Lower leg skin (tissue), 4 donors: ENCODE measurements at regions not wholly inside any gene's neighbourhood (a gene's known extent, or its start where the extent isn't known, plus 50 kb on each side); places are given as distances from the start of the nearest gene placed in this dataset.

Experiments used
- DNase-seq, 2 donors: peaks; one replicate each; pipeline ENCODE4 v3.0.0-alpha.2; 2019; ENCODE audit warnings: low spot score in 2 of 2
- H3K4me3 ChIP-seq: fragments of 200-600 bp; sonication (generic); 2 replicates; pipeline ENCODE4 v1.5.1; 2017; ENCODE audit warnings: mild to moderate bottlenecking, low read depth; ENCODE audit not compliant: poor library complexity, severe bottlenecking
- POLR2A ChIP-seq, 2 donors: fragments of 450-650 bp; IDR thresholded peaks; one replicate each; pipeline ENCODE4 v1.6.1; 2016 to 2017; ENCODE audit warnings: antibody characterized with exemption in 2 of 2, mild to moderate bottlenecking in 1 of 2, moderate library complexity in 1 of 2
- WGBS, 2 donors: methylation state at CpG; one replicate each; pipeline ENCODE4 v1.1.5; 2018; 5-methylcytosine and 5-hydroxymethylcytosine counted together
- intact Hi-C: fragments of 100-400 bp; cut with DNase I; formaldehyde crosslinking; loops from one replicate; pipeline ENCODE4 v1.15.0; 2023; ENCODE audit warnings: low total_unique reads
- TF ChIP-seq, protein P1 (sequence below), 3 donors: fragments of 450-650 bp; IDR thresholded peaks; one replicate each; pipeline ENCODE4 v1.5.1; 2016; ENCODE audit warnings: antibody characterized with exemption in 3 of 3, mild to moderate bottlenecking in 3 of 3, moderate library complexity in 2 of 3

DNA sequence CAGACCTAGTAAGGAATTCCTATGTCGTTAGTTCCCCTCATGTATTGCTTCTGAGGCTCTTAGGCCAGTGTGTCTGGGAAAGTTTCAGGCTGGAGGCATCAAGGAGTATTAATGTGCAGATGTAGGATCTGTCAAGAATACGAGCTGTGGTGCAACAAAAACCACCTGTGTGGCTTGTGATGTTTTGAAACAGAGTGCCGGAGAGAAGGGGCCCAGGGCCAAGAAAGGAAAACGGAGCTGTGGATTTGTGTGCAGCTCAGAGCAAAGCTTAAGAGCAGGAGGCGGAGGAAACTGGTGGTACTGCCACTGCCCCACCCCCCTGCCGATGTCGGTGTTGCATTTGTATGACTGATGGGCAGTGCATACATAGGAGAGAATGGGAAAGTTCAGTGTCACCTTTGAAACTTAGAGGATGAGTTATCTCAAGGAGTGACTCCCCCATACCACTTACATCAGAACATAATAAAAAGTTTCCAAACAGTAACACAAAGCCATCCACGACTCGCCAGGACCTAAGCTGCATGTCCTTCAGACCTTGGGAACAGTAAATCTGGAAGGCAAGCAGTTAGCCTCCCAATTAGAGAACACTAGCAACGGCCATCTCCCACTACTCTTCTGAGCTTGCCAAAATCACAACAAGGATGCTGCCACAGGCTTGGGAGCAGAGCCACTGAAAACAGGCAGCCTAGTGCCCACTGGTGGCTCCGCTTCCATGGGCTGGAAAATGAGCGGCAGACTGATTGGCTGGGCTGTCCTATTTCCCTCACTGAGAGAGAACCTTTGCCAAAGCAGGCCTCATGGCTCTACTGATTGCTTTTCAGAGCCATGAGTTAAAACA is 152.7 kb upstream of the NT5C1B start:
- no peak overlapping the region for H3K4me3 ChIP-seq
- no peak for DNase-seq
- WGBS, 2 donors: 81% methylated on average over 12 of the region's 12 CpGs
- intact Hi-C loops: loop anchor here (10.0 kb wide), 2 partner anchors 217 to 1113 kb away; no protein-coding TSS in a partner anchor
- TF ChIP-seq, protein P1, sequence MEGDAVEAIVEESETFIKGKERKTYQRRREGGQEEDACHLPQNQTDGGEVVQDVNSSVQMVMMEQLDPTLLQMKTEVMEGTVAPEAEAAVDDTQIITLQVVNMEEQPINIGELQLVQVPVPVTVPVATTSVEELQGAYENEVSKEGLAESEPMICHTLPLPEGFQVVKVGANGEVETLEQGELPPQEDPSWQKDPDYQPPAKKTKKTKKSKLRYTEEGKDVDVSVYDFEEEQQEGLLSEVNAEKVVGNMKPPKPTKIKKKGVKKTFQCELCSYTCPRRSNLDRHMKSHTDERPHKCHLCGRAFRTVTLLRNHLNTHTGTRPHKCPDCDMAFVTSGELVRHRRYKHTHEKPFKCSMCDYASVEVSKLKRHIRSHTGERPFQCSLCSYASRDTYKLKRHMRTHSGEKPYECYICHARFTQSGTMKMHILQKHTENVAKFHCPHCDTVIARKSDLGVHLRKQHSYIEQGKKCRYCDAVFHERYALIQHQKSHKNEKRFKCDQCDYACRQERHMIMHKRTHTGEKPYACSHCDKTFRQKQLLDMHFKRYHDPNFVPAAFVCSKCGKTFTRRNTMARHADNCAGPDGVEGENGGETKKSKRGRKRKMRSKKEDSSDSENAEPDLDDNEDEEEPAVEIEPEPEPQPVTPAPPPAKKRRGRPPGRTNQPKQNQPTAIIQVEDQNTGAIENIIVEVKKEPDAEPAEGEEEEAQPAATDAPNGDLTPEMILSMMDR (IDR thresholded peaks at IDR 0.05): no peak
- no peak for TF ChIP-seq POLR2A (IDR thresholded peaks at IDR 0.05)

DNA sequence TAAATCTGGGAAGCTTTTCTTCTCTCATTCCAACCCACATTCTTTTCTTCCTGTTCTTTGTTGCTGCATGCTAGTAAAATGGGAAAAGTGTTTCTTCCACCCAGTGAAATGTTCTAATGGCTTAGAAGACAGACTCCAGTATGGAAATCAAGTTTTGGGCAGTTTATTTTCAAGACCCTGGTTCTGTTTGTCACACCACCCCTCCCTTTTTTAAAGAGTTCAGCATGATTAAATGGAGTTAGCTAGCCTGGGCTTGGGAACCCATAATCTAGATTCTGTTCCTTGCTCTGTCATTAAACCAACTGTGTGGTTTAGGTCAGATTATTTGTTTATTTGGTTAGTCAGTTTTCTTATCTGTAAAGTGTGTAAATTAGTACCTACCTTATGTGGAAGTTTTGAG is 151.8 kb upstream of the NT5C1B start:
- DNase-seq: no peak
- H3K4me3 ChIP-seq: no peak overlapping the region
- TF ChIP-seq, protein P1 (IDR thresholded peaks at IDR 0.05): no peak
- no peak for TF ChIP-seq POLR2A (IDR thresholded peaks at IDR 0.05)
- intact Hi-C loops: loop anchor here (10.0 kb wide), 2 partner anchors 216 to 1114 kb away; no protein-coding TSS in a partner anchor

DNA sequence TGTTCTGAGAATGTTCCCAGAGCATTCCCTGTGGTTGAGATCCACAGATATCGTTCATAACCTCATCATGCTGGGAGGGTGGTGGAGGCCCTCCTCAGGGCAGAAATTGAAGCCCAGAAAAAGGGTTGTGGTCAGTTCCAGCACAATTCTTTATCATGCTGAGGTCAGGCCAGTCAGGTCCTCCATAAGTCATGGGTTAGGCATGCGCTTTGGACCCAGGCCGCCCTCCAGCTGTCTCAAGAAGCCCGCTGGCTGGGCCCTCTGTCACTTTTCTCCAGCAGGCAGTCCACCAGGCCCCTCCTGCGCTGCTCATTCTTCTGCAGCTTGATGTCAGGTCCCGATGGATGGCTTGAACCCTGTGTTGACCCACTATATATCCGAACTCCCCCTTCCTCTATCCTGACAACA is 151.1 kb upstream of the NT5C1B start:
- no peak for DNase-seq
- intact Hi-C loops: loop anchor here (10.0 kb wide), 2 partner anchors 216 to 1114 kb away; no protein-coding TSS in a partner anchor

DNA sequence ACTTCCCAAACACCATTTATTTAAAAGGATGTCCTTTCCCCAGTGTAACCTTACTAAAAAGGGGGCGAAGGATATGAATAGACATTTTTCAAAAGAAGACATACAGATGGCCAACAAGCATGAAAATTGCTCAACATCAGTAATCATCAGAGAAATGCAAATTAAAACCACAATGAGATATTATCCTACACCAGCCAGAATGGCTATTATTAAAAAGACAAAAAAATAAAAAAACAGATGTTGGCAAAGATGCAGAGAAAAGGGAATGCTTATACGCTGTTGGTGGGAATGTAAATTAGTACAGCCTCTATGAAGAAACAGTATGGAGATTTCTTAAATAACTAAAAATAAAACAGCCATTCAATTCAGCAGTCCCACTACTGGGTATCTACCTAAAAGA is 142.3 kb upstream of the NT5C1B start:
- DNase-seq: no peak
- intact Hi-C loops: no loop called here
- WGBS, 2 donors: 86 to 91% methylated on average over 2 of the region's 2 CpGs
- no peak overlapping the region for H3K4me3 ChIP-seq
- TF ChIP-seq, protein P1 (IDR thresholded peaks at IDR 0.05): no peak
- TF ChIP-seq POLR2A (IDR thresholded peaks at IDR 0.05): no peak

More for the DNA sequence above, 151.1 kb upstream of the NT5C1B start:
- no peak for TF ChIP-seq POLR2A (IDR thresholded peaks at IDR 0.05)
- TF ChIP-seq, protein P1 (IDR thresholded peaks at IDR 0.05): no peak
- no peak overlapping the region for H3K4me3 ChIP-seq
- WGBS, 2 donors: 94 to 97% methylated on average over 7 of the region's 7 CpGs

DNA sequence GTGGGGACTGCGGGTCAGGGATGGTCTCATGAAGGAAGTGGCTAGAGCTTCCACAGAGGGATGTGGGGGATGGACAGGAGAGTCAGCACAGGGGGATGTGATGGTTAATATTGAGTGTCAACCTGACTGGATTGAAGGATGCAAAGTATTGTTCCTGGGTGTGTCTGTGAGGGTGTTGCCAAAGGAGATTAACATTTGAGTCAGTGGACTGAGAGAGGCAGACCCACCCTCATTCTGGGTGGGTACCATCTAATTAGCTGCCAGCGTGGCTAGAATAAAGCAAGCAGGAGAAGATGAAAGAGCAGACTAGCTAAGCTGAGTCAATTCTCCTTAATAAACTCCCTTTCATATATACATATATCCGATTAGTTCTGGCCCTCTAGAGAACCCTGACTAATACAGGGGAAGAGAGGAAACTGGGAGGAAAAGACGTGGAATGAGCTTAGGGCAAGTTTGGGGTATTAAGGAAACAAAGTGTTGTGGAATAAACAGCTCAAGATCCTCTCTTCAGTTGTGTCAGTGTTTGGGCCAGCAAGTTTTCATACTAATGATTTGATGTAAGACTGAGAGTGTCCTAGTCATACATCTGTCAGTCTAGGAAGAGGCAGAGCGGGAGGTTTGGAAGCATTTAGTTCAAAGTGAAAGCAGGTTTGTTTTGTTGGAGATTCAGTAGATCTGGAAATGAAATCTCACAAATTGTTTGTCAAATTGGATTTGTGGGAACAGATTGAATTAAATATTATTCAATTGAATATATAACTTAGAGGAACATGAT is 135.2 kb upstream of the NT5C1B start:
- intact Hi-C loops: no loop called here
- no peak for TF ChIP-seq POLR2A (IDR thresholded peaks at IDR 0.05)
- TF ChIP-seq, protein P1 (IDR thresholded peaks at IDR 0.05): no peak
- no peak overlapping the region for H3K4me3 ChIP-seq
- no peak for DNase-seq
- 78 to 84% methylated on average over 5 of the region's 5 CpGs for WGBS, 2 donors
